K562 (cell line): ENCODE measurements at regions not wholly inside any gene's neighbourhood (a gene's known extent, or its start where the extent isn't known, plus 50 kb on each side); places are given as distances from the start of the nearest gene placed in this dataset.
A peak's percentile ranks its signal among the peaks of the same experiment; 100 is the strongest.

Experiments used
- BDP1 ChIP-seq: IDR thresholded peaks from 3 replicates; pipeline ENCODE4 v1.6.1; 2011; ENCODE audit not compliant: insufficient read length, insufficient read depth
- BMI1 ChIP-seq: fragments of 150-350 bp; IDR thresholded peaks from 2 replicates; pipeline ENCODE4 v1.6.1; 2014; ENCODE audit warnings: low read length
- CTBP1 ChIP-seq: fragments of 450-650 bp; IDR thresholded peaks from 2 replicates; pipeline ENCODE4 v1.6.1; 2016; ENCODE audit warnings: borderline replicate concordance
- FOXK2 ChIP-seq, 2 experiments: fragments of 450-650 bp; IDR thresholded peaks in 1 of 2; conservative IDR thresholded peaks in 1 of 2; 2 replicates each; pipeline ENCODE4 v1.6.1; 2016; ENCODE audit warnings: low read depth in 2 of 2, mild to moderate bottlenecking in 1 of 2
- GTF2A2 ChIP-seq: IDR thresholded peaks from 2 replicates; pipeline ENCODE4 v1.6.1; 2016; ENCODE audit warnings: mild to moderate bottlenecking, missing genetic modification characterization, missing compliant biosample characterization
- HLTF ChIP-seq: fragments of 450-650 bp; IDR thresholded peaks from 2 replicates; pipeline ENCODE4 v1.6.1; 2016
- OTX1 ChIP-seq: fragments of 450-650 bp; formaldehyde crosslinking; IDR thresholded peaks from 2 replicates; pipeline ENCODE4 v1.4.0; 2022; ENCODE audit warnings: mild to moderate bottlenecking
- PCBP1 ChIP-seq: fragments of 200-400 bp; formaldehyde crosslinking; IDR thresholded peaks from 2 replicates; pipeline ENCODE4 v1.6.1; 2018; ENCODE audit warnings: mild to moderate bottlenecking, low read depth, low read length; ENCODE audit not compliant: poor library complexity, severe bottlenecking
- PHB ChIP-seq: fragments of 250-450 bp; sonication (Bioruptor Pico); IDR thresholded peaks from 2 replicates; pipeline ENCODE4 v1.5.0; 2021
- RFX7 ChIP-seq: fragments of 250-450 bp; sonication (Bioruptor Pico); IDR thresholded peaks from 2 replicates; pipeline ENCODE4 v1.5.1; 2021; ENCODE audit warnings: mild to moderate bottlenecking
- RUNX1 ChIP-seq: sonication (generic); IDR thresholded peaks from 2 replicates; pipeline ENCODE4 v1.6.1; 2016; ENCODE audit warnings: antibody characterized with exemption, low read depth
- SMARCB1 ChIP-seq: IDR thresholded peaks from 2 replicates; pipeline ENCODE4 v1.6.1; 2011; ENCODE audit warnings: improper control_type of control experiment, low read depth; ENCODE audit not compliant: insufficient read length
- U2AF1 ChIP-seq: fragments of 200-400 bp; formaldehyde crosslinking; optimal IDR thresholded peaks from 2 replicates; pipeline ENCODE3; 2017; ENCODE audit warnings: mild to moderate bottlenecking, low read depth, low read length, moderate library complexity
- U2AF2 ChIP-seq: fragments of 200-400 bp; formaldehyde crosslinking; optimal IDR thresholded peaks from 2 replicates; pipeline ENCODE3; 2017; ENCODE audit warnings: low read depth, mild to moderate bottlenecking, low read length
- YBX1 ChIP-seq: fragments of 450-650 bp; IDR thresholded peaks from 2 replicates; pipeline ENCODE4 v1.7.1; 2016; ENCODE audit warnings: mild to moderate bottlenecking
- ZNF282 ChIP-seq: sonication (generic); formaldehyde crosslinking; IDR thresholded peaks from 2 replicates; pipeline ENCODE4 v1.8.1; 2023; ENCODE audit warnings: missing genetic modification reagents
- TF ChIP-seq, protein P1 (sequence below): sonication (generic); formaldehyde crosslinking; IDR thresholded peaks from 2 replicates; pipeline ENCODE4 v1.8.1; 2023; ENCODE audit warnings: mild to moderate bottlenecking, missing genetic modification reagents
- TF ChIP-seq, protein P2 (sequence below): fragments of 250-450 bp; sonication (Bioruptor Pico); IDR thresholded peaks from 2 replicates; pipeline ENCODE4 v1.4.0; 2020
- TF ChIP-seq, protein P3 (sequence below), 3 experiments: IDR thresholded peaks in 2 of 3; conservative IDR thresholded peaks in 1 of 3; 2 replicates each; pipeline ENCODE4 v1.5.1; 2011 to 2012; ENCODE audit warnings: low read length in 3 of 3, mild to moderate bottlenecking in 3 of 3, control low read depth in 2 of 3, improper control_type of control experiment in 1 of 3, inconsistent platforms in 1 of 3, low read depth in 1 of 3, mixed read lengths in 1 of 3, moderate library complexity in 1 of 3; ENCODE audit not compliant: insufficient read depth in 2 of 3
- TF ChIP-seq, protein P4 (sequence below): fragments of 250-450 bp; sonication (Bioruptor Pico); IDR thresholded peaks from 2 replicates; pipeline ENCODE4 v1.9.0; 2021; ENCODE audit warnings: mild to moderate bottlenecking, inconsistent platforms
- TF ChIP-seq, protein P5 (sequence below): fragments of 250-450 bp; sonication (Bioruptor Pico); IDR thresholded peaks from 2 replicates; pipeline ENCODE4 v1.6.1; 2021; ENCODE audit warnings: mild to moderate bottlenecking

DNA sequence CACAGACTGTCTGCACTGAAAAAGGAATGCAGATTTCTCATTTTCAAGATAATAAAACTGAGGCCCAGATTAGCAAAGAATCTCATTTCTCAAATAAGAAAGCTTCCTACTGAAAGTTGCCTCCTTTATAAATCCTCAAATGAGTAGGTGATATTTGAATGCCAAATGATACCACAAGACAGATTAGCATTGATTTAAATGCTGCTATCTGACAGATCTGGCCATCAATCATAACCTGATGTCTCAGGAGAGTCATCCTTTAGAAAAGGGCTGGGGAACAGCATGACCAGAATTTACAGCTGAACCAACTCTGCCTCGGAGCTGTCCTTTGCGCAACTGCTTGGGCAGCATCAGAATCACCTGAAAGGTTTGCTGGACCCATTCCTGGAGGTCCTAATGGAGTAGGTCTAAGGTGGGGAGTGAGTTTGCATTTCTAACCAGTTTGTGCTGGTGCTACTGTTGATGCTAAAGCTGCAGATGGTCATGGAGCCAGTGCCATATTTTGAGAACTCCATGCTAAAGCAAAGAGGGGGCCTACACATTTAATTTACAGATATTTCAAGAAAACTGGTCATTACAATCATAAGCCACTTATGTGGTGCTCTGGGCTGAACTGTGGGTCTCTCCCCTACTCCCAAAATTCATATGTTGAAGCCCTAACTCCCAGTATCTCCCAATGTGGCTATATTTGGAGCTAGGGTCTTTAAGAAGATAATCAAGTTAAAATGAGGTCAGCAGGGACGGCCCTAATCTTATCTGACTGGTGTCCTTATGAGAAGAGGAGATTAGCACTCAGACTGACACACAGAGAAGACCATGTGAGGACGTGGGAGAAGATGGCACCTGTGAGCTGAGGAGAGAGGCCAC lies 295.5 kb upstream of the JARID2 start (continued):
- TF ChIP-seq GTF2A2 (tag) (no peak), RUNX1 (no peak), FOXK2 (conservative IDR thresholded peaks at IDR 0.05 in 1 of 2, IDR thresholded peaks at IDR 0.05 in 1 of 2; ENCODE audit: low read depth in 2 of 2) (no peak), SMARCB1 (no peak), PHB (CRISPR knock-in tag) (no peak), BDP1 (no peak), U2AF1 (no peak), PCBP1 (no peak), YBX1 (no peak), HLTF (no peak), RFX7 (CRISPR knock-in tag) (no peak), CTBP1 (peak; percentile 53; the same call in 1 of the 2 replicates), ZNF282 (CRISPR knock-in tag) (no peak), OTX1 (CRISPR knock-in tag) (no peak), U2AF2 (no peak), BMI1 (no peak)
- TF ChIP-seq, protein P1, sequence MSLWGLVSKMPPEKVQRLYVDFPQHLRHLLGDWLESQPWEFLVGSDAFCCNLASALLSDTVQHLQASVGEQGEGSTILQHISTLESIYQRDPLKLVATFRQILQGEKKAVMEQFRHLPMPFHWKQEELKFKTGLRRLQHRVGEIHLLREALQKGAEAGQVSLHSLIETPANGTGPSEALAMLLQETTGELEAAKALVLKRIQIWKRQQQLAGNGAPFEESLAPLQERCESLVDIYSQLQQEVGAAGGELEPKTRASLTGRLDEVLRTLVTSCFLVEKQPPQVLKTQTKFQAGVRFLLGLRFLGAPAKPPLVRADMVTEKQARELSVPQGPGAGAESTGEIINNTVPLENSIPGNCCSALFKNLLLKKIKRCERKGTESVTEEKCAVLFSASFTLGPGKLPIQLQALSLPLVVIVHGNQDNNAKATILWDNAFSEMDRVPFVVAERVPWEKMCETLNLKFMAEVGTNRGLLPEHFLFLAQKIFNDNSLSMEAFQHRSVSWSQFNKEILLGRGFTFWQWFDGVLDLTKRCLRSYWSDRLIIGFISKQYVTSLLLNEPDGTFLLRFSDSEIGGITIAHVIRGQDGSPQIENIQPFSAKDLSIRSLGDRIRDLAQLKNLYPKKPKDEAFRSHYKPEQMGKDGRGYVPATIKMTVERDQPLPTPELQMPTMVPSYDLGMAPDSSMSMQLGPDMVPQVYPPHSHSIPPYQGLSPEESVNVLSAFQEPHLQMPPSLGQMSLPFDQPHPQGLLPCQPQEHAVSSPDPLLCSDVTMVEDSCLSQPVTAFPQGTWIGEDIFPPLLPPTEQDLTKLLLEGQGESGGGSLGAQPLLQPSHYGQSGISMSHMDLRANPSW (CRISPR knock-in tag) = no peak
- TF ChIP-seq, protein P2, sequence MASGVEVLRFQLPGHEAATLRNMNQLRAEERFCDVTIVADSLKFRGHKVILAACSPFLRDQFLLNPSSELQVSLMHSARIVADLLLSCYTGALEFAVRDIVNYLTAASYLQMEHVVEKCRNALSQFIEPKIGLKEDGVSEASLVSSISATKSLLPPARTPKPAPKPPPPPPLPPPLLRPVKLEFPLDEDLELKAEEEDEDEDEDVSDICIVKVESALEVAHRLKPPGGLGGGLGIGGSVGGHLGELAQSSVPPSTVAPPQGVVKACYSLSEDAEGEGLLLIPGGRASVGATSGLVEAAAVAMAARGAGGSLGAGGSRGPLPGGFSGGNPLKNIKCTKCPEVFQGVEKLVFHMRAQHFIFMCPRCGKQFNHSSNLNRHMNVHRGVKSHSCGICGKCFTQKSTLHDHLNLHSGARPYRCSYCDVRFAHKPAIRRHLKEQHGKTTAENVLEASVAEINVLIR (CRISPR knock-in tag) = no peak
- TF ChIP-seq, protein P3, sequence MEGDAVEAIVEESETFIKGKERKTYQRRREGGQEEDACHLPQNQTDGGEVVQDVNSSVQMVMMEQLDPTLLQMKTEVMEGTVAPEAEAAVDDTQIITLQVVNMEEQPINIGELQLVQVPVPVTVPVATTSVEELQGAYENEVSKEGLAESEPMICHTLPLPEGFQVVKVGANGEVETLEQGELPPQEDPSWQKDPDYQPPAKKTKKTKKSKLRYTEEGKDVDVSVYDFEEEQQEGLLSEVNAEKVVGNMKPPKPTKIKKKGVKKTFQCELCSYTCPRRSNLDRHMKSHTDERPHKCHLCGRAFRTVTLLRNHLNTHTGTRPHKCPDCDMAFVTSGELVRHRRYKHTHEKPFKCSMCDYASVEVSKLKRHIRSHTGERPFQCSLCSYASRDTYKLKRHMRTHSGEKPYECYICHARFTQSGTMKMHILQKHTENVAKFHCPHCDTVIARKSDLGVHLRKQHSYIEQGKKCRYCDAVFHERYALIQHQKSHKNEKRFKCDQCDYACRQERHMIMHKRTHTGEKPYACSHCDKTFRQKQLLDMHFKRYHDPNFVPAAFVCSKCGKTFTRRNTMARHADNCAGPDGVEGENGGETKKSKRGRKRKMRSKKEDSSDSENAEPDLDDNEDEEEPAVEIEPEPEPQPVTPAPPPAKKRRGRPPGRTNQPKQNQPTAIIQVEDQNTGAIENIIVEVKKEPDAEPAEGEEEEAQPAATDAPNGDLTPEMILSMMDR (IDR thresholded peaks at IDR 0.05 in 2 of 3, conservative IDR thresholded peaks at IDR 0.05 in 1 of 3; ENCODE audit: insufficient read depth in 2 of 3, low read depth in 1 of 3, low read length in 3 of 3) = no peak
- TF ChIP-seq, protein P4, sequence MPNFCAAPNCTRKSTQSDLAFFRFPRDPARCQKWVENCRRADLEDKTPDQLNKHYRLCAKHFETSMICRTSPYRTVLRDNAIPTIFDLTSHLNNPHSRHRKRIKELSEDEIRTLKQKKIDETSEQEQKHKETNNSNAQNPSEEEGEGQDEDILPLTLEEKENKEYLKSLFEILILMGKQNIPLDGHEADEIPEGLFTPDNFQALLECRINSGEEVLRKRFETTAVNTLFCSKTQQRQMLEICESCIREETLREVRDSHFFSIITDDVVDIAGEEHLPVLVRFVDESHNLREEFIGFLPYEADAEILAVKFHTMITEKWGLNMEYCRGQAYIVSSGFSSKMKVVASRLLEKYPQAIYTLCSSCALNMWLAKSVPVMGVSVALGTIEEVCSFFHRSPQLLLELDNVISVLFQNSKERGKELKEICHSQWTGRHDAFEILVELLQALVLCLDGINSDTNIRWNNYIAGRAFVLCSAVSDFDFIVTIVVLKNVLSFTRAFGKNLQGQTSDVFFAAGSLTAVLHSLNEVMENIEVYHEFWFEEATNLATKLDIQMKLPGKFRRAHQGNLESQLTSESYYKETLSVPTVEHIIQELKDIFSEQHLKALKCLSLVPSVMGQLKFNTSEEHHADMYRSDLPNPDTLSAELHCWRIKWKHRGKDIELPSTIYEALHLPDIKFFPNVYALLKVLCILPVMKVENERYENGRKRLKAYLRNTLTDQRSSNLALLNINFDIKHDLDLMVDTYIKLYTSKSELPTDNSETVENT = no peak
- TF ChIP-seq, protein P5, sequence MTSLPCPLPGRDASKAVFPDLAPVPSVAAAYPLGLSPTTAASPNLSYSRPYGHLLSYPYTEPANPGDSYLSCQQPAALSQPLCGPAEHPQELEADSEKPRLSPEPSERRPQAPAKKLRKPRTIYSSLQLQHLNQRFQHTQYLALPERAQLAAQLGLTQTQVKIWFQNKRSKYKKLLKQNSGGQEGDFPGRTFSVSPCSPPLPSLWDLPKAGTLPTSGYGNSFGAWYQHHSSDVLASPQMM (CRISPR knock-in tag) = no peak
